NCI-H446 (cell line): ENCODE measurements at regions not wholly inside any gene's neighbourhood (a gene's known extent, or its start where the extent isn't known, plus 50 kb on each side); places are given as distances from the start of the nearest gene placed in this dataset.
"Not testable (repeated sequence)": the region's sequence is repeated elsewhere in the genome, so short reads cannot be mapped to it uniquely, and the experiment has no call there.

Source experiments
- DNase-seq, 2 experiments: peaks; one replicate each; lab custom pipeline; 2025; lab: John Stamatoyannopoulos, UW

GRCh38 chr6:85192596-85192995 lies 257.3 kb upstream of the NT5E start:
- no peak for DNase-seq

DNA sequence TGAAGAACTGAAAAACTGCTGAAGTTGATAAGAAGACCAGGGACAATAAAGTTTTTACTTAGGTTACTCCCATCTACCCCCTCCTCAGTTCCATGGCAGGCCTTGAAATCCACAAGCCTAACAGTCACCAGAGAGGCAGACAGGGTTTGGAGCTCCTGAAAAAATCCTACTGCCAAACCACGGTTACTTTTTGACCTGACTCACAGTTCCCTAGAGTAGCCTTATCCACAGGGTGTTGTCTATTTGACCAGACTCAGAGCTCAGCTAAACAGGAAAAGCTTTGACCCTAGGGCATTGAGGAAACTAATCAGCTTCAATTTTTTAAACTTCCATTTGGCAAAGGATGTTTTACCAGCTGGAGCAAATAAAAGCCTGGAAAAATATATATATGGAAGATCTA lies 257.7 kb upstream of the NT5E start:
- DNase-seq = no peak

GRCh38 chr6:85191656-85192055 lies 258.2 kb upstream of the NT5E start:
- DNase-seq = no peak

DNA sequence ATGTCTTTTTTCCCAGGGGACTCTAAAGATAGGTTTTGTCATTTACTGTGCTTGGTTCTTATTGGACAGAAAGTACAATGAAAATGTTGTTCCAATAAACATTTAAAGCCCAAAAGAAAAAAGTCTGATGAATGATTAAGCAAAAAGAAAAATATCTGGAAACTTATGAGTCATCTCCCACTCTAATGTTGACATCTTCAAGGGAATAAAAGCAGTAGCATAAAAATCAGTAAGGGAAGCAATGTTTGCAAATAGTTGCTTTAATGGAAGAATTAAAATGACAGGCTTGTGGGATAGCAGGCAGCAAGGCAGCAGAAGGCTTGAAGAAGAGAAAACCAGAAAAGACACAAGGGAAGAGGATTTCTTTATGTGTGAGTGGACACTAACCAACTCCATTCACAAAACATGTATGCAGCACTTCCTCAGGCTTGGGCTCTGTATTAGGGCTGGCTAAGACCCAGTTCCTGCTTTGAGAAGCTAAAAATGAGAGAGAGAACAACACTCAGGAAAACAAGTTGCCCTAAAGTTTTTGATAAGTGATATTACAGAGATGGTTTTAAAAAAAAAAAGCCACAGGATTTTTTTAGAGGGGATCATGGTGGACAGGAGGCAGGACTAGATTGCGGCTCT lies 263.2 kb upstream of the NT5E start:
- no peak for DNase-seq

GRCh38 chr6:85185977-85186376 lies 263.9 kb upstream of the NT5E start:
- DNase-seq = no peak

DNA sequence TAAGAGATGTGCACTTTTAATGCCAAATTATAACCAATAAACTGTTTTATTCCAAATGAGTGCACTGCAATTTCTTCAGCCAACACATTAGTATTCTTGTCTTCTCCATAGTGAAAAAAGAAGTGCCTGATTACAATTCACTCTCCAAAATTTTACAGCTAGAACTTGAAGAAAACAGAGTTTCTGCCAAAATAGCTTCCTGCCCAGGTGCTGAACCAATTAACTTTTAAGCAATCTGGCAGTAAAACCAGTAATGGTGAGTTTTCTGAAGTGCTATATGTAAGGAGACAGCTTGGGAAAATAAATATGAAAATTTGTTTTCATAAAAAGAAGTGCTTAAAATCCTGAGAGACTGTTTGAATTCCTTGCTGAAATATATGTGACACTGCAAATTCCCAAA lies 266.0 kb upstream of the NT5E start:
- no peak for DNase-seq

DNA sequence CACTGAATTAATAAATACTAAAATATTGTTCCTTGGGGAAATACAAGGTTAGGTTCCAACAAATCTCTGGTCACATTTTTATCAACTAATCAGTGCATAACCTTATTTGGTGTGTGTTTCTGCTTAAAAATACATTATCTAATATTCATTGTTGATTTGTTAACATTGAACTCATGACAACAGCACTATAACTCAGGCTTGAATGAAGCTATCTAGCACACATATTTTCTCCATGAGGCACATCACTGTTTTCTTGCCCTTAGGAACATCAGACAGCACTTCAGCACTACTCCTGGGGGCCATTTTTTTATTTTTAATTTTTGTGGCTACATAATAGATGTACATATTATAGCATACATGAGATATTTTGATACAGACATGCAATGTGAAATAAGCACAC lies 277.2 kb upstream of the NT5E start:
- no peak for DNase-seq

DNA sequence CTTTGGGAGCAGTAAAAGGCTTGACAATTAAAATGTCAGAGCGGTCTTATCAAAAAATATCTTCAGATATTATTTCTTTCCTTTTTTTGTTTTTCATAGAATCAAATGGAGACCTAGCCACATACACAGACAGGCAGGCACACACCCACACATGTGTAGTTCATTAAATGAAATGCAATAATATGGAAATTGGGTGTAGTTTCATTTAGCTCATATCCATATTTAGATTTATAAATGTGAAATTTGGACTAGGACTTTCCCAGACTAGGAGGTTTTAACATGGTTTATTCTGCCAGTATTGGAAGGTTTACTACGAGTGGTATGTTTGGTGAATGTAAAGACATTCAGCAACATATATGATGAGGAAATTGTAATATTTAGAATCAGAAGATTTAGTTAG lies 277.7 kb upstream of the NT5E start:
- DNase-seq = no peak

DNA sequence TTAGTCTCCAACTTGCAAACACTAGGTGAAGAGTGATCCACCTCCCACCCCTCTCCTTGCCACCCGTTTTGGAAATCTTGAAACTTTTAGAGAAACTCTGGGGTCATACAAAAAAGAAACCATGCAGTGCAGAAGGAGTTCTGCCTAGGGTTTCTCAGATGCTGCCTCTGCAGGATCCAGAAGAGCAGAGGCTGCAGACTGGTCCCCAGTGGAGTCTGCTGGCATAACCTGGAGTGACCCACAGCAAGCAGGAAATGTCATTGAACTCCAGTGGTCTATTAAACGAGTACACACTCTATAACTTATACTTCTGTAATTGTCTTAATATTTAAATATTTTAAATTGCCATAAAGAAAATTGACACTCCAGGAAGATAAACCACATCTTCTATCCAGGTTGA lies 280.7 kb upstream of the NT5E start:
- no peak for DNase-seq

DNA sequence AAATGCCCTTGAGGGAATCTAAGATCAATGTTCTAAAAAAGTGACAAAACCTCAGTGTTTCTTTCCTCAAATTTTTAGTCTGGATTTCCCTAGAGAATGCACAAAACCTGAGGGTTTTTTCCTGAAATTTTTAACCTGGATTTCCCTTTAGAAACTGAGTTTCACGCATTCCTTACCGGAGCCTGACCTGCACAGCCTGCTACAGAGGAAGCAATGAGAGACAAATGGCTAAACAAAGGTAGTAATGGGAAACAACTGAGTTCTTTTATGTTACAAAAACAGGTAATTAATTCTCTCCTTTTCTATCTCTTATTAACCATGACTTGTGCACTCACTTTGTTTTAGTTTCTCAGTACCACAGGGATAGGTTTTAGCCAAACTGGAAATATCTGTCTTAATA lies 281.7 kb upstream of the NT5E start:
- DNase-seq = no peak

DNA sequence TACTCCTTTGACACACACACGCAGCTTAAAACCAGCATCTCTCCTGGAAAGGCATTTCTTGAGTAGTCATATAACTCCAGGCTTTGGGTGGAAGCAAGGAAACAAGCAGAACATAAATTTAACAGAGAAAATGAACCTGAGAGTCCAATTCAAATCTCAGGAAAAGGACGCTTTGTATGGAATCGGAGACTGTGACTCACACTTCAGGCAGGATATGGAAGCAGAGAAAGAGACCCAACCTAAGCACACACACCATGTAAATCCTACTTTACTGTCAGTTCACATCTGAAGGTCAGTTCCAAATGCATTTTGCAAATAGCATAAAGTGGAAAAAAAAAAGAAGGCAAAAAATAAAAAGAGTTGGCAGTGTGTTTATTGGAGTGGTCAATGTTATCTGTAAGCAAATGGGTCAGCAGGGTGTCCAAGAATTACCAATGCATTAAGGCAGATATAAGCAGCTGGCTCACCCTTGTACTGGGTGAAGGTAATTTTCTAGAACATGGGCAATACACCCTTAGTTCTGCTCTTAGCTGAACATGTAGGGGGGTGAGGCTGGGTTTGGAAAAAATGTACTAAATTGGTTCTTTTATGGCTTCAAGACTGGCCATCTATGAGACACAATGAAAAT lies 283.7 kb upstream of the NT5E start:
- no peak for DNase-seq

- DNase-seq = no peak
These were observed 286.5 kb upstream of the NT5E start for GRCh38 chr6:85163156-85164080.

- no peak for DNase-seq
These were observed 292.6 kb upstream of the NT5E start for GRCh38 chr6:85157311-85157710.

- DNase-seq = no peak
These were observed 306.2 kb upstream of the NT5E start for GRCh38 chr6:85143676-85144075.

DNA sequence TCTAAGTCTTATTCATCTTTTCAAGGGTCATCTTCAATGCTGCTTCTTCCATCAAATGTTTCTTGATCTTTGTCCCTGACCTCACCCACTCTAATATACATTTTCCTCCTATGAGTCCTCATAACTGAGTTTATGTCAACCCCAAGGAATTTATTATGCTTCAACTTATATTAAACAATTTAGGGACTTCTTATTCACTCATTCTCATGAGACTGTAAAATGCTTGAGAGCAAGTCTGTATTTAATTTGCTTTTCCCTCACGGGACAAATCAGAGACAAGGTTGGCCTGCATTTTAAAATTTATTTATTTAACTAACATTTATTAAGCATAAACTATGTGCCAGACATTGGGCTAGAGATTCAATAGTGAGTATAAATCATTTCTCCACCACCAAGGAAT lies 312.0 kb upstream of the NT5E start:
- DNase-seq = no peak

DNA sequence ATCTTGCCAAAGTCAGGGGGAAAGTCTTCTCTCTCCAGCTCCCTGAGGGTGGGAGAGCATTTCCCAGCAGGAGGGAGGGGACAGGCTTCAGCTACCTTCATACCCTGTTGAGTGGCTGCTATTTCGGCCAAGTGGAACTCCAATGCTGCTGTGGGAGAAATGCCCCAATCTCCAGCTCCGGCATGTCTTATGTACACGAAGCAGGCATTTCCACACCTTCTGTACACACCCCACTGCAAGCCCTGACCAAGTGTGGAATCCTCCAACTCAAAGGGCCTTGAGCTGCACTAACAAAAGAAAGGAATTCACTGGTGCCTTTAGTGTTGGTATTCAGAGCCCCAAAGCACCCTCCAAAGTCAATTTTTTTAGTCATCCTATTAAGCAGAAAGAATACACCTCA lies 313.6 kb upstream of the NT5E start:
- no peak for DNase-seq

- DNase-seq = no peak
These were observed 314.3 kb upstream of the NT5E start for GRCh38 chr6:85135376-85136094.

GRCh38 chr6:85134172-85134571 lies 315.7 kb upstream of the NT5E start:
- no peak for DNase-seq

- DNase-seq = no peak
These were observed 317.8 kb upstream of the NT5E start for GRCh38 chr6:85132091-85132490.

- no peak for DNase-seq
These were observed 319.1 kb upstream of the NT5E start for GRCh38 chr6:85130743-85131142.

DNA sequence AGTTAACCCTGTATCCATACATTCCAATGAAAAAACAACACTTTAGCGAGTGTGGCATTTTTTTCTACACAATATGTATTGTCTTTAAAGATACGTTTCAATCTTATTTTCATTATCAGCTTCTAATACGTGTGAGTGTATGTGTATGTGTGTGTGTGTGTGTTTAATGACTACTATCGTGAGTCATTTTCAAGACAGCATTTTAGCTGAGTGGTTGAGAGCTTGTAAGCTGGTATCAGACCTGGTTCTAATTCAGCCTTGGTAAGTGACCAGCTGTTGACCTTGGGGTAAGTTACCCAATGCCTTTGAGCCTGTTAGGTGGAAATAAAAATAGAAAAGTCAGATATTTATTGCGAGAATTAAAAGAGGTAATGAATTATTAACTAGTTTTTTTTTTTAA lies 320.0 kb upstream of the NT5E start:
- no peak for DNase-seq

DNA sequence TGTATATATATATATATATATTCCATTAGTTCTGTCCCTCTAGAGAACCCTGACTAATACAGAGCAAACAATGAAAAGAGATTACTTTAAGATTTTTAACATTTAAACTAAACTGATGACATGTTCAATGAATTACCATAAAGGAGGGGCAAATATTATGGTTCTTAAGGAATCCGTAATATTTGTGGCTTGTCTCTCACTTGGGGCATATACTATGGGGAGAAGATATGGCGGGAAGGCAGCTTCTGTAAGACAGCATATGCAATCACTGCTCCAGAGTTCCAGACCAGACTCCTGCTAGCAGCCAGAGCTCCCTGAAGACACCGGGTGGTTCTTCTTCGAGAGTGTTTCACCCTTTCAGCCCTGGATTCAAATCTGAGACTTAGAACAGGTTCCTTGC lies 321.1 kb upstream of the NT5E start:
- no peak for DNase-seq

DNA sequence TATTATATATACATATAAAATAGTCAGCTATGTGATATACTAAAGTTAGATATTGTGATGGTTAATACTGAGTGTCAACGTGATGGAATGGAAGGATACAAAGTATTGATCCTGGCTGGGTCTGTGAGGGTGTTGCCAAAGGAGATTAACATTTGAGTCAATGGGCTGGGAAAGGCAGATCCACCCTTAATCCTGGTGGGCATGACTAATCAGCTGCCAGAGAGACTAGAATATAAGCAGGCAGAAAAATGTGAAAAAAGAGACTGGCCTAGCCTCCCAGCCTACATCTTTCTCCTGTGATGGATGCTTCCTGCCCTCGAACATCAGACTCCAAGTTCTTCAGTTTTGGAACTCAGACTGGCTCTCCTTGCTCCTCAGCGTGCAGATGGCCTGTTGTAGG lies 321.6 kb upstream of the NT5E start:
- not testable (repeated sequence) for DNase-seq
